Panc1 (cell line): ENCODE measurements at regions not wholly inside any gene's neighbourhood (a gene's known extent, or its start where the extent isn't known, plus 50 kb on each side); places are given as distances from the start of the nearest gene placed in this dataset.

Experiments used
- POLR2AphosphoS5 ChIP-seq: IDR thresholded peaks from 2 replicates; pipeline ENCODE4 v1.6.1; 2012; ENCODE audit warnings: mild to moderate bottlenecking, low read depth, low read length, moderate library complexity
- SIN3A ChIP-seq: IDR thresholded peaks from 2 replicates; pipeline ENCODE4 v1.6.1; 2012; ENCODE audit warnings: low read depth, mild to moderate bottlenecking, low read length, moderate library complexity, borderline replicate concordance; ENCODE audit not compliant: insufficient read depth
- TCF7L2 ChIP-seq: IDR thresholded peaks from 2 replicates; pipeline ENCODE4 v1.6.1; 2011; ENCODE audit warnings: mild to moderate bottlenecking, low read depth, low read length, inconsistent platforms
- TF ChIP-seq, protein P1 (sequence below): fragments of 450-650 bp; IDR thresholded peaks from 2 replicates; pipeline ENCODE4 v1.5.1; 2017; ENCODE audit warnings: mild to moderate bottlenecking
- TF ChIP-seq, protein P2 (sequence below), 2 experiments: IDR thresholded peaks; 2 replicates each; pipeline ENCODE4 v1.6.1; 2011 to 2012; ENCODE audit warnings: low read depth in 2 of 2, control low read depth in 1 of 2, low read length in 1 of 2, mild to moderate bottlenecking in 1 of 2, moderate library complexity in 1 of 2; ENCODE audit not compliant: insufficient read depth in 1 of 2

DNA sequence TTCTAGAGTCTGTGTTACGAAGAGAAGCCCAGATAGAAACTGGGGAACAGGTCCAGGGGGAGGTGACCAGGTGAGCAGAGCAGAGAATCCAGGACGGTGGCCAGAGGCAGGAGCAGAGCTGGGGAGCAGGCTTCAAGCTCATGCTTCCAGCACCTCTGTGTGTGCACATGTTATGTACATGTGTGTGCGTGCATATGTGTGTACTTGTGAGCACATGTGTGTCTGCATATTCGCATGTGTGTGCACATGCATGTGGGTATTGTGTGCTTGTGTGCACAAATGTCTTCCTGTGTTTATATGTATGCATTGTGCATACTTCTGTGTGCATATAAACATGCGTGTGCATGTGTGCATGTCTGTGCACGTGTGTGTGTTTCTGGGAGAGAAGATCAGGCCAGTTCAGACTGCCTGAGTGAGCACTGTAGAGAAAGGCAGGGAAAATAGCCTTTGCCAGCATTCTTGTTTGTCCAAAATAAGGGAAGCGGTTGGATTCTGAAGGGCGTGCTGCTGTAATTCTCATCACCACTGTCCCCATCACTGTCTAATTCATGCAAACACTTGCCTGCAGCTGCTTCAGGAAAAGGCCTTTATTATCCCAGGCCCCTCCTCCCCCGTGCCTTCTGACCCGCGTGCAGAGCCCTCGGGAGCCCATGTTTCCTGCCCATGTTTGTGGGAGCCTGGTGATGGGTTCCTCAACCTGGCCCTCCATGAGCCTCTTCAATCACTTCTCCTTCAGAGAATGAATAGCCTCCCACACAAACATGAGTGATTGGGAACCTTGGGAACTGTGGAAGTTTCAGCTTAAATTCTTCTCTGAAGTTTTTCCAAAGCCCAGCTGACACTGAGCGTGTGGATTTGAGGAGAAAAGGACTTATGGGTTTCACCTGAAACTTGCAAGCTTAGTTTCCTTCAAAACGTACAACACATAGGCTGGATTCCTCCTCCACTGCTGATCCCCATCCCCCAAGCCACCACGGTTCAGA, 161.7 kb upstream of the AFDN start:
- TF ChIP-seq, protein P1, sequence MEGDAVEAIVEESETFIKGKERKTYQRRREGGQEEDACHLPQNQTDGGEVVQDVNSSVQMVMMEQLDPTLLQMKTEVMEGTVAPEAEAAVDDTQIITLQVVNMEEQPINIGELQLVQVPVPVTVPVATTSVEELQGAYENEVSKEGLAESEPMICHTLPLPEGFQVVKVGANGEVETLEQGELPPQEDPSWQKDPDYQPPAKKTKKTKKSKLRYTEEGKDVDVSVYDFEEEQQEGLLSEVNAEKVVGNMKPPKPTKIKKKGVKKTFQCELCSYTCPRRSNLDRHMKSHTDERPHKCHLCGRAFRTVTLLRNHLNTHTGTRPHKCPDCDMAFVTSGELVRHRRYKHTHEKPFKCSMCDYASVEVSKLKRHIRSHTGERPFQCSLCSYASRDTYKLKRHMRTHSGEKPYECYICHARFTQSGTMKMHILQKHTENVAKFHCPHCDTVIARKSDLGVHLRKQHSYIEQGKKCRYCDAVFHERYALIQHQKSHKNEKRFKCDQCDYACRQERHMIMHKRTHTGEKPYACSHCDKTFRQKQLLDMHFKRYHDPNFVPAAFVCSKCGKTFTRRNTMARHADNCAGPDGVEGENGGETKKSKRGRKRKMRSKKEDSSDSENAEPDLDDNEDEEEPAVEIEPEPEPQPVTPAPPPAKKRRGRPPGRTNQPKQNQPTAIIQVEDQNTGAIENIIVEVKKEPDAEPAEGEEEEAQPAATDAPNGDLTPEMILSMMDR, result no peak
- TF ChIP-seq POLR2AphosphoS5 (no peak), TCF7L2 (no peak), SIN3A (no peak)
- TF ChIP-seq, protein P2, sequence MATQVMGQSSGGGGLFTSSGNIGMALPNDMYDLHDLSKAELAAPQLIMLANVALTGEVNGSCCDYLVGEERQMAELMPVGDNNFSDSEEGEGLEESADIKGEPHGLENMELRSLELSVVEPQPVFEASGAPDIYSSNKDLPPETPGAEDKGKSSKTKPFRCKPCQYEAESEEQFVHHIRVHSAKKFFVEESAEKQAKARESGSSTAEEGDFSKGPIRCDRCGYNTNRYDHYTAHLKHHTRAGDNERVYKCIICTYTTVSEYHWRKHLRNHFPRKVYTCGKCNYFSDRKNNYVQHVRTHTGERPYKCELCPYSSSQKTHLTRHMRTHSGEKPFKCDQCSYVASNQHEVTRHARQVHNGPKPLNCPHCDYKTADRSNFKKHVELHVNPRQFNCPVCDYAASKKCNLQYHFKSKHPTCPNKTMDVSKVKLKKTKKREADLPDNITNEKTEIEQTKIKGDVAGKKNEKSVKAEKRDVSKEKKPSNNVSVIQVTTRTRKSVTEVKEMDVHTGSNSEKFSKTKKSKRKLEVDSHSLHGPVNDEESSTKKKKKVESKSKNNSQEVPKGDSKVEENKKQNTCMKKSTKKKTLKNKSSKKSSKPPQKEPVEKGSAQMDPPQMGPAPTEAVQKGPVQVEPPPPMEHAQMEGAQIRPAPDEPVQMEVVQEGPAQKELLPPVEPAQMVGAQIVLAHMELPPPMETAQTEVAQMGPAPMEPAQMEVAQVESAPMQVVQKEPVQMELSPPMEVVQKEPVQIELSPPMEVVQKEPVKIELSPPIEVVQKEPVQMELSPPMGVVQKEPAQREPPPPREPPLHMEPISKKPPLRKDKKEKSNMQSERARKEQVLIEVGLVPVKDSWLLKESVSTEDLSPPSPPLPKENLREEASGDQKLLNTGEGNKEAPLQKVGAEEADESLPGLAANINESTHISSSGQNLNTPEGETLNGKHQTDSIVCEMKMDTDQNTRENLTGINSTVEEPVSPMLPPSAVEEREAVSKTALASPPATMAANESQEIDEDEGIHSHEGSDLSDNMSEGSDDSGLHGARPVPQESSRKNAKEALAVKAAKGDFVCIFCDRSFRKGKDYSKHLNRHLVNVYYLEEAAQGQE (IDR thresholded peaks at IDR 0.05; ENCODE audit: insufficient read depth in 1 of 2, low read depth in 2 of 2, low read length in 1 of 2), result no peak
